ENCODE measurements at regions not wholly inside any gene's neighbourhood (a gene's known extent, or its start where the extent isn't known, plus 50 kb on each side); places are given as distances from the start of the nearest gene placed in this dataset.

- Histone ChIP-seq H3K4me1 (ENCODE audit: control insufficient read depth in 1 of 2, insufficient read depth in 2 of 2, low read length in 2 of 2) (no peaks in the 10 kb centered on the region), H3K27me3 (ENCODE audit: control insufficient read depth in 1 of 2, insufficient read depth in 2 of 2, low read length in 2 of 2) (no peaks in the 10 kb centered on the region), H3K27ac (ENCODE audit: low read depth, low read length) (no peak overlapping the region), H3K36me3 (ENCODE audit: control insufficient read depth in 1 of 2, insufficient read depth in 2 of 2, low read length in 2 of 2) (no peaks in the 10 kb centered on the region), H3K9ac (ENCODE audit: low read depth in 1 of 2, low read length in 2 of 2) (no peak overlapping the region), H3K9me3 (ENCODE audit: control insufficient read depth in 1 of 2, low read length in 2 of 2) (no peaks in the 10 kb centered on the region), H3K4me3 (ENCODE audit: low read depth in 1 of 2, low read length in 2 of 2) (no peak overlapping the region)
These were observed 505.4 kb upstream of the FAM241A start for GRCh38 chr4:111639876-111640275.

GRCh38 chr4:111641813-111642579, 503.3 kb upstream of the FAM241A start:
- H3K36me3 ChIP-seq (ENCODE audit: control insufficient read depth in 1 of 2, insufficient read depth in 2 of 2, low read length in 2 of 2), result no peaks in the 10 kb centered on the region
- no peak overlapping the region for H3K27ac ChIP-seq (ENCODE audit: low read depth, low read length)
- H3K27me3 ChIP-seq (ENCODE audit: control insufficient read depth in 1 of 2, insufficient read depth in 2 of 2, low read length in 2 of 2), result no peaks in the 10 kb centered on the region
- H3K4me3 ChIP-seq (ENCODE audit: low read depth in 1 of 2, low read length in 2 of 2), result no peak overlapping the region
- H3K9me3 ChIP-seq (ENCODE audit: control insufficient read depth in 1 of 2, low read length in 2 of 2), result no peaks in the 10 kb centered on the region
- no peak overlapping the region for H3K9ac ChIP-seq (ENCODE audit: low read depth in 1 of 2, low read length in 2 of 2)
- H3K4me1 ChIP-seq (ENCODE audit: control insufficient read depth in 1 of 2, insufficient read depth in 2 of 2, low read length in 2 of 2), result no peaks in the 10 kb centered on the region

- Histone ChIP-seq H3K9me3 (ENCODE audit: control insufficient read depth in 1 of 2, low read length in 2 of 2) (no peaks in the 10 kb centered on the region), H3K9ac (ENCODE audit: low read depth in 1 of 2, low read length in 2 of 2) (no peak overlapping the region), H3K4me1 (ENCODE audit: control insufficient read depth in 1 of 2, insufficient read depth in 2 of 2, low read length in 2 of 2) (no peaks in the 10 kb centered on the region), H3K27ac (ENCODE audit: low read depth, low read length) (no peak overlapping the region), H3K4me3 (ENCODE audit: low read depth in 1 of 2, low read length in 2 of 2) (no peak overlapping the region), H3K27me3 (ENCODE audit: control insufficient read depth in 1 of 2, insufficient read depth in 2 of 2, low read length in 2 of 2) (no peaks in the 10 kb centered on the region), H3K36me3 (ENCODE audit: control insufficient read depth in 1 of 2, insufficient read depth in 2 of 2, low read length in 2 of 2) (no peaks in the 10 kb centered on the region)
These were observed 497.2 kb upstream of the FAM241A start for GRCh38 chr4:111648056-111648455.

- Histone ChIP-seq H3K36me3 (ENCODE audit: control insufficient read depth in 1 of 2, insufficient read depth in 2 of 2, low read length in 2 of 2) (no peaks in the 10 kb centered on the region), H3K9me3 (ENCODE audit: control insufficient read depth in 1 of 2, low read length in 2 of 2) (no peaks in the 10 kb centered on the region), H3K4me1 (ENCODE audit: control insufficient read depth in 1 of 2, insufficient read depth in 2 of 2, low read length in 2 of 2) (no peaks in the 10 kb centered on the region), H3K27ac (ENCODE audit: low read depth, low read length) (no peak overlapping the region), H3K27me3 (ENCODE audit: control insufficient read depth in 1 of 2, insufficient read depth in 2 of 2, low read length in 2 of 2) (no peaks in the 10 kb centered on the region), H3K4me3 (ENCODE audit: low read depth in 1 of 2, low read length in 2 of 2) (no peak overlapping the region), H3K9ac (ENCODE audit: low read depth in 1 of 2, low read length in 2 of 2) (no peak overlapping the region)
These were observed 495.9 kb upstream of the FAM241A start for GRCh38 chr4:111649308-111649707.

GRCh38 chr4:111650146-111650545, 495.1 kb upstream of the FAM241A start:
- no peaks in the 10 kb centered on the region for H3K27me3 ChIP-seq (ENCODE audit: control insufficient read depth in 1 of 2, insufficient read depth in 2 of 2, low read length in 2 of 2)
- no peaks in the 10 kb centered on the region for H3K36me3 ChIP-seq (ENCODE audit: control insufficient read depth in 1 of 2, insufficient read depth in 2 of 2, low read length in 2 of 2)
- no peaks in the 10 kb centered on the region for H3K9me3 ChIP-seq (ENCODE audit: control insufficient read depth in 1 of 2, low read length in 2 of 2)
- no peak overlapping the region for H3K4me3 ChIP-seq (ENCODE audit: low read depth in 1 of 2, low read length in 2 of 2)
- H3K4me1 ChIP-seq (ENCODE audit: control insufficient read depth in 1 of 2, insufficient read depth in 2 of 2, low read length in 2 of 2), result no peaks in the 10 kb centered on the region
- H3K27ac ChIP-seq (ENCODE audit: low read depth, low read length), result no peak overlapping the region
- H3K9ac ChIP-seq (ENCODE audit: low read depth in 1 of 2, low read length in 2 of 2), result no peak overlapping the region

GRCh38 chr4:111650674-111651086, 494.6 kb upstream of the FAM241A start:
- no peak overlapping the region for H3K4me3 ChIP-seq (ENCODE audit: low read depth in 1 of 2, low read length in 2 of 2)
- H3K4me1 ChIP-seq (ENCODE audit: control insufficient read depth in 1 of 2, insufficient read depth in 2 of 2, low read length in 2 of 2), result no peaks in the 10 kb centered on the region
- no peaks in the 10 kb centered on the region for H3K9me3 ChIP-seq (ENCODE audit: control insufficient read depth in 1 of 2, low read length in 2 of 2)
- H3K27me3 ChIP-seq (ENCODE audit: control insufficient read depth in 1 of 2, insufficient read depth in 2 of 2, low read length in 2 of 2), result no peaks in the 10 kb centered on the region
- H3K27ac ChIP-seq (ENCODE audit: low read depth, low read length), result no peak overlapping the region
- H3K36me3 ChIP-seq (ENCODE audit: control insufficient read depth in 1 of 2, insufficient read depth in 2 of 2, low read length in 2 of 2), result no peaks in the 10 kb centered on the region
- H3K9ac ChIP-seq (ENCODE audit: low read depth in 1 of 2, low read length in 2 of 2), result no peak overlapping the region

GRCh38 chr4:111652236-111652635, 493.0 kb upstream of the FAM241A start:
- H3K36me3 ChIP-seq (ENCODE audit: control insufficient read depth in 1 of 2, insufficient read depth in 2 of 2, low read length in 2 of 2), result no peaks in the 10 kb centered on the region
- H3K27ac ChIP-seq (ENCODE audit: low read depth, low read length), result no peak overlapping the region

GRCh38 chr4:111652986-111653385, 492.3 kb upstream of the FAM241A start:
- Histone ChIP-seq H3K4me1 (ENCODE audit: control insufficient read depth in 1 of 2, insufficient read depth in 2 of 2, low read length in 2 of 2) (no peaks in the 10 kb centered on the region), H3K36me3 (ENCODE audit: control insufficient read depth in 1 of 2, insufficient read depth in 2 of 2, low read length in 2 of 2) (no peaks in the 10 kb centered on the region), H3K4me3 (ENCODE audit: low read depth in 1 of 2, low read length in 2 of 2) (no peak overlapping the region), H3K9me3 (ENCODE audit: control insufficient read depth in 1 of 2, low read length in 2 of 2) (no peaks in the 10 kb centered on the region), H3K27me3 (ENCODE audit: control insufficient read depth in 1 of 2, insufficient read depth in 2 of 2, low read length in 2 of 2) (peaks cover 0 to 7% of the 10 kb centered on the region in 2 donors), H3K9ac (ENCODE audit: low read depth in 1 of 2, low read length in 2 of 2) (no peak overlapping the region), H3K27ac (ENCODE audit: low read depth, low read length) (no peak overlapping the region)

More at GRCh38 chr4:111652236-111652635, 493.0 kb upstream of the FAM241A start:
- Histone ChIP-seq H3K27me3 (ENCODE audit: control insufficient read depth in 1 of 2, insufficient read depth in 2 of 2, low read length in 2 of 2) (peaks cover 0 to 7% of the 10 kb centered on the region in 2 donors), H3K4me3 (ENCODE audit: low read depth in 1 of 2, low read length in 2 of 2) (no peak overlapping the region), H3K4me1 (ENCODE audit: control insufficient read depth in 1 of 2, insufficient read depth in 2 of 2, low read length in 2 of 2) (no peaks in the 10 kb centered on the region), H3K9ac (ENCODE audit: low read depth in 1 of 2, low read length in 2 of 2) (no peak overlapping the region), H3K9me3 (ENCODE audit: control insufficient read depth in 1 of 2, low read length in 2 of 2) (no peaks in the 10 kb centered on the region)

GRCh38 chr4:111662496-111662895, 482.8 kb upstream of the FAM241A start:
- Histone ChIP-seq H3K9me3 (ENCODE audit: control insufficient read depth in 1 of 2, low read length in 2 of 2) (no peaks in the 10 kb centered on the region), H3K27ac (ENCODE audit: low read depth, low read length) (no peak overlapping the region), H3K9ac (ENCODE audit: low read depth in 1 of 2, low read length in 2 of 2) (no peak overlapping the region), H3K4me3 (ENCODE audit: low read depth in 1 of 2, low read length in 2 of 2) (no peak overlapping the region), H3K36me3 (ENCODE audit: control insufficient read depth in 1 of 2, insufficient read depth in 2 of 2, low read length in 2 of 2) (no peaks in the 10 kb centered on the region), H3K4me1 (ENCODE audit: control insufficient read depth in 1 of 2, insufficient read depth in 2 of 2, low read length in 2 of 2) (no peaks in the 10 kb centered on the region), H3K27me3 (ENCODE audit: control insufficient read depth in 1 of 2, insufficient read depth in 2 of 2, low read length in 2 of 2) (no peaks in the 10 kb centered on the region)

- no peak overlapping the region for H3K4me3 ChIP-seq (ENCODE audit: low read depth in 1 of 2, low read length in 2 of 2)
- H3K36me3 ChIP-seq (ENCODE audit: control insufficient read depth in 1 of 2, insufficient read depth in 2 of 2, low read length in 2 of 2), result no peaks in the 10 kb centered on the region
- no peaks in the 10 kb centered on the region for H3K4me1 ChIP-seq (ENCODE audit: control insufficient read depth in 1 of 2, insufficient read depth in 2 of 2, low read length in 2 of 2)
- no peak overlapping the region for H3K27ac ChIP-seq (ENCODE audit: low read depth, low read length)
- no peaks in the 10 kb centered on the region for H3K27me3 ChIP-seq (ENCODE audit: control insufficient read depth in 1 of 2, insufficient read depth in 2 of 2, low read length in 2 of 2)
- H3K9ac ChIP-seq (ENCODE audit: low read depth in 1 of 2, low read length in 2 of 2), result no peak overlapping the region
- H3K9me3 ChIP-seq (ENCODE audit: control insufficient read depth in 1 of 2, low read length in 2 of 2), result no peaks in the 10 kb centered on the region
These were observed 480.8 kb upstream of the FAM241A start for GRCh38 chr4:111664308-111664945.

Data from duodenal mucosa (tissue), 2 donors.